GM12892 (cell line): ENCODE measurements at regions not wholly inside any gene's neighbourhood (a gene's known extent, or its start where the extent isn't known, plus 50 kb on each side); places are given as distances from the start of the nearest gene placed in this dataset.

Experiments used
- POLR2A ChIP-seq: IDR thresholded peaks from 2 replicates; pipeline ENCODE4 v1.6.1; 2011; ENCODE audit warnings: low read depth, low read length, control low read depth
- POLR2AphosphoS5 ChIP-seq: IDR thresholded peaks from 2 replicates; pipeline ENCODE4 v1.6.1; 2011; ENCODE audit warnings: low read depth, low read length, control low read depth
- TAF1 ChIP-seq: IDR thresholded peaks from 2 replicates; pipeline ENCODE4 v1.6.1; 2011; ENCODE audit warnings: low read depth, mild to moderate bottlenecking, control low read depth, low read length, borderline replicate concordance

- TF ChIP-seq POLR2AphosphoS5 (no peak), POLR2A (no peak), TAF1 (no peak)
Observed at GRCh38 chr5:10861423-10861790, 100.4 kb upstream of the DAP start.
